Upper lobe of right lung (tissue), 1 donor: ENCODE measurements at regions not wholly inside any gene's neighbourhood (a gene's known extent, or its start where the extent isn't known, plus 50 kb on each side); places are given as distances from the start of the nearest gene placed in this dataset.

ENCODE experiments used
- ATAC-seq: fragments of 200-7000 bp; cut with Tn5 transposase; one replicate; pipeline ENCODE4 v1.9.1; 2020; ENCODE audit warnings: mild to moderate bottlenecking, moderate library complexity
- DNase-seq: peaks from one replicate; pipeline ENCODE4 v3.0.0-alpha.2; 2020
- H3K27ac ChIP-seq: fragments of 200-600 bp; one replicate; pipeline ENCODE4 v1.8.0; 2022
- H3K27me3 ChIP-seq: fragments of 200-600 bp; one replicate; pipeline ENCODE4 v1.8.0; 2022; ENCODE audit warnings: mild to moderate bottlenecking
- H3K36me3 ChIP-seq: fragments of 200-600 bp; one replicate; pipeline ENCODE4 v1.8.0; 2022
- H3K4me1 ChIP-seq: fragments of 200-600 bp; one replicate; pipeline ENCODE4 v1.8.0; 2022
- H3K4me3 ChIP-seq: fragments of 200-600 bp; one replicate; pipeline ENCODE4 v1.8.0; 2022; ENCODE audit warnings: mild to moderate bottlenecking
- H3K9me3 ChIP-seq: fragments of 200-600 bp; one replicate; pipeline ENCODE4 v1.8.0; 2022
- CTCF ChIP-seq: fragments of 200-600 bp; IDR thresholded peaks from one replicate; pipeline ENCODE4 v1.8.0; 2022; ENCODE audit warnings: antibody characterized with exemption
- intact Hi-C: fragments of 100-400 bp; cut with DNase I; formaldehyde crosslinking; loops from one replicate; pipeline ENCODE4 v1.11.0; 2022
- donor health status: DM: no; HTN: yes; CAD: no; lungs with severe emphysema.

- Histone ChIP-seq H3K27me3 (no peaks in the 10 kb centered on the region), H3K27ac (no peak overlapping the region)
- no peak for DNase-seq
Observed at GRCh38 chr15:47409600-47409999, 307.7 kb upstream of the SEMA6D start.

GRCh38 chr15:47410247-47410646, 307.1 kb upstream of the SEMA6D start:
- H3K36me3 ChIP-seq = no peaks in the 10 kb centered on the region
- no peaks in the 10 kb centered on the region for H3K9me3 ChIP-seq
- DNase-seq = no peak
- H3K27ac ChIP-seq = no peak overlapping the region
- no peak for TF ChIP-seq CTCF
- no peak for ATAC-seq
- intact Hi-C loops = no loop called here
- no peaks in the 10 kb centered on the region for H3K27me3 ChIP-seq
- peaks cover 5% of the 10 kb centered on the region for H3K4me1 ChIP-seq
- H3K4me3 ChIP-seq = no peak overlapping the region

More at GRCh38 chr15:47409600-47409999, 307.7 kb upstream of the SEMA6D start:
- no peak for ATAC-seq
- TF ChIP-seq CTCF = no peak
- peaks cover 5% of the 10 kb centered on the region for H3K4me1 ChIP-seq
- H3K9me3 ChIP-seq = no peaks in the 10 kb centered on the region
- H3K4me3 ChIP-seq = no peak overlapping the region
- H3K36me3 ChIP-seq = no peaks in the 10 kb centered on the region
- intact Hi-C loops = no loop called here

- no peaks in the 10 kb centered on the region for H3K9me3 ChIP-seq
- H3K4me1 ChIP-seq = peaks cover 5% of the 10 kb centered on the region
- H3K27me3 ChIP-seq = no peaks in the 10 kb centered on the region
- no peak overlapping the region for H3K4me3 ChIP-seq
- no peaks in the 10 kb centered on the region for H3K36me3 ChIP-seq
- intact Hi-C loops = no loop called here
- DNase-seq (no peak), ATAC-seq (no peak)
- H3K27ac ChIP-seq = no peak overlapping the region
- no peak for TF ChIP-seq CTCF
Observed at GRCh38 chr15:47411733-47412132, 305.6 kb upstream of the SEMA6D start.

- H3K36me3 ChIP-seq = no peaks in the 10 kb centered on the region
- DNase-seq (no peak), ATAC-seq (no peak)
- H3K4me1 ChIP-seq = peaks cover 5% of the 10 kb centered on the region
- H3K27me3 ChIP-seq = no peaks in the 10 kb centered on the region
- no peak overlapping the region for H3K27ac ChIP-seq
- no peak for TF ChIP-seq CTCF
- H3K9me3 ChIP-seq = no peaks in the 10 kb centered on the region
- intact Hi-C loops = no loop called here
- no peak overlapping the region for H3K4me3 ChIP-seq
Observed at GRCh38 chr15:47412136-47412535, 305.2 kb upstream of the SEMA6D start.

- intact Hi-C loops = no loop called here
- ATAC-seq (no peak), DNase-seq (no peak)
- H3K4me1 ChIP-seq = peaks cover 5% of the 10 kb centered on the region
- H3K27ac ChIP-seq = no peak overlapping the region
- no peak overlapping the region for H3K4me3 ChIP-seq
- H3K36me3 ChIP-seq = no peaks in the 10 kb centered on the region
- no peaks in the 10 kb centered on the region for H3K9me3 ChIP-seq
- no peak for TF ChIP-seq CTCF
- H3K27me3 ChIP-seq = no peaks in the 10 kb centered on the region
Observed at GRCh38 chr15:47412802-47413201, 304.5 kb upstream of the SEMA6D start.

- Histone ChIP-seq H3K4me1 (peaks cover 5% of the 10 kb centered on the region), H3K27ac (no peak overlapping the region), H3K27me3 (no peaks in the 10 kb centered on the region), H3K4me3 (no peak overlapping the region), H3K36me3 (no peaks in the 10 kb centered on the region), H3K9me3 (no peaks in the 10 kb centered on the region)
- no peak for TF ChIP-seq CTCF
- ATAC-seq = no peak
- intact Hi-C loops = no loop called here
- DNase-seq = no peak
Observed at GRCh38 chr15:47414207-47414606, 303.1 kb upstream of the SEMA6D start.
